DOHH2 (cell line): ENCODE measurements at regions not wholly inside any gene's neighbourhood (a gene's known extent, or its start where the extent isn't known, plus 50 kb on each side); places are given as distances from the start of the nearest gene placed in this dataset.

Experiments
- CTCF ChIP-seq: fragments of 200-600 bp; sonication (generic); IDR thresholded peaks from one replicate; pipeline ENCODE4 v1.5.1; 2014; ENCODE audit warnings: antibody characterized with exemption, mild to moderate bottlenecking, low read depth, low read length; ENCODE audit not compliant: poor library complexity, severe bottlenecking
- EZH2phosphoT487 ChIP-seq: fragments of 200-600 bp; sonication (generic); IDR thresholded peaks from 2 replicates; pipeline ENCODE4 v1.6.1; 2017; ENCODE audit warnings: borderline replicate concordance, mild to moderate bottlenecking, antibody characterized with exemption, low read length, moderate library complexity, mixed read lengths

GRCh38 chr12:75747572-75748021 is 236.2 kb upstream of the KRR1 start:
- TF ChIP-seq CTCF (no peak), EZH2phosphoT487 (no peak)
